ENCODE measurements at regions not wholly inside any gene's neighbourhood (a gene's known extent, or its start where the extent isn't known, plus 50 kb on each side); places are given as distances from the start of the nearest gene placed in this dataset.

DNA sequence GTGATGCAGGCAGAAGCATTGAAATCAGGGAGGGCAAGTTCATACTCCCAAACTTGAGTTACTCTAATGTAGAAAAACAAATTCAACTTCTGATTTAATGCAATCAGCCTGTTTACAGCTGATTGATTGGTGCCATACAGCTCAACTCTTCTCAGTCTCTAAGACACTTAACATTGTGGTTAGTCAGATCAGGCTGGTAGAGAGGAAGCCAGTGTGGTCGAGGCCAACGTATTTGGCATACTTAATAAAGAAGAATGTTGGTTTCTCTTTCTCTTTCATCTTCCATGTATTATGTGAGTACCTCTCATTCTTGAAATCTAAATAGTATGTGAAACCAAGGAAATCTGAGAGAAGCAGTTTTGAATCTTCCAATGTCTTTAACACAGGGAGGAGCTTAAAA, 255.0 kb upstream of the SLITRK1 start:
- DNase-seq (ENCODE audit: low spot score): peak; percentile 79

DNA sequence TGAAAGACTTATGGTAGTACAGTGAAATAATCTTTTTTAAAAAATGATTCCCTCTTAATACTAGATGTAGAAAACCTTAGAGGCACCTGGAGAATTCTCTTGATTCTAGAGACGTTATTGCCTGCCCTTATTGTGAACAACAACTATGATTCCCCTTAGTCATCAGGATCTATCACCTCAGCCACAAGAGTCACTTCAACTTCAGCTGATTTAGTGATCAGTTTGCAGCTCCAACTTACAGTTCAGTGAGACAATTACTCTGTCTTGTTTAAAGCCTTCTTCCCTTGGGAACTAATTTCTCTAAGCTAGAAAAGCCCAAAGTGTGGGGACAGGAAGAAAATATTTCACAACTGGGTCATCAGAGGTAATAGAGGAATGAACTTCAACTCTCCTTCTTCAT, 254.3 kb upstream of the SLITRK1 start:
- DNase-seq (ENCODE audit: low spot score): peak; percentile 58

- DNase-seq (ENCODE audit: low spot score): no peak
Observed at GRCh38 chr13:84132491-84132890, 250.2 kb upstream of the SLITRK1 start.

GRCh38 chr13:84131249-84131648, 249.0 kb upstream of the SLITRK1 start:
- no peak for DNase-seq (ENCODE audit: low spot score)

DNA sequence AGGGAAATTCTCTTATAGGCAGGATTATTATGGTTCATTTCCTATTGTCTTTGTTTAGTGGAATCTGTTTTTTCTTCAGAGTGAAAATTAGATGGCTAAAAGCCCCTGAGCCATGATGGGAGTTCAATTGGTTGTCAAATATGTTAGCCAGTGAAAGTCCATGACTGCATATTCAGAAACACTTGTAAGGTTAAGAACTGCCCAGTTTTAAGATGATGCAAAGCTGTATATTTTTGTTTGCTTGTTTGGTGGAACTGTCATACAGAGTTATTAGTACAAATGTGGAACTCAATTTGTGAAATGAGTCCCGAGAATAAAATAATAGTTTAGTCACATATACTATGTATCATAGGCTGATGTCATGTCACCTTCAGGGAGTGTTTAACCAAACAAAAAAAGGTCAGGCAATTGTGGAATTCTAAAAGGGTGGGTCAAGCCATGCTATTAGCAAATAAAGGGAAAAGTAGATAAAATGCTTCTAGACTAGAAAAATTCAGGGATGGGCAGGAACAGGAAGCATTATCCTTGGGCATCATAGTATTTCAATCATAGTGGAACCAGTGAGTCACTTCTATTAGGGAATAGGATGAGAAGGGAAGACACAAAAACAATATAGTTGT, 248.3 kb upstream of the SLITRK1 start:
- DNase-seq (ENCODE audit: low spot score): no peak

- DNase-seq (ENCODE audit: low spot score): no peak
Observed at GRCh38 chr13:84129966-84130365, 247.7 kb upstream of the SLITRK1 start.

GRCh38 chr13:84127597-84128128, 245.4 kb upstream of the SLITRK1 start:
- DNase-seq (ENCODE audit: low spot score): no peak

- DNase-seq (ENCODE audit: low spot score): peak; percentile 55
Observed at GRCh38 chr13:84126671-84127171, 244.4 kb upstream of the SLITRK1 start.

- no peak for DNase-seq (ENCODE audit: low spot score)
Observed at GRCh38 chr13:84121456-84121855, 239.2 kb upstream of the SLITRK1 start.

GRCh38 chr13:84118839-84119409, 236.7 kb upstream of the SLITRK1 start:
- no peak for DNase-seq (ENCODE audit: low spot score)

DNA sequence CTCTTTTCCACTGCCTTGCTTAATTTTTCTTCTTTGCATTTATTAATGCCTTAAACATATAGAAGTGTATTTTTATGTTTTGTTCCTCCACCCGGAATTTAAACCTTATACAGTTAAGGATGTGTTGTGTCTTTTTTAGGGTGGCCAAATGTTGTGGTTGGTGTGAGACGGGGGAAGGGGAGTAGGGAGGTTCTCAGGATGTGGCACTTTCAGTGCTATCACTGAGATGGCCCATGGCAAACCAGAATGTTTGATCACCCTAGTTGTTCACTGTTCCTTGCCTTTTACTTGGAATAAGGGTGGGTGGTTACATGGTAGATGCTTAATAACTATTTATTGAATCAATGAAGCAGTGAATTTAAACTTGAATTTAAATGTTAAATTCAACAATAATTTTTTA, 216.0 kb upstream of the SLITRK1 start:
- no peak for DNase-seq (ENCODE audit: low spot score)

DNA sequence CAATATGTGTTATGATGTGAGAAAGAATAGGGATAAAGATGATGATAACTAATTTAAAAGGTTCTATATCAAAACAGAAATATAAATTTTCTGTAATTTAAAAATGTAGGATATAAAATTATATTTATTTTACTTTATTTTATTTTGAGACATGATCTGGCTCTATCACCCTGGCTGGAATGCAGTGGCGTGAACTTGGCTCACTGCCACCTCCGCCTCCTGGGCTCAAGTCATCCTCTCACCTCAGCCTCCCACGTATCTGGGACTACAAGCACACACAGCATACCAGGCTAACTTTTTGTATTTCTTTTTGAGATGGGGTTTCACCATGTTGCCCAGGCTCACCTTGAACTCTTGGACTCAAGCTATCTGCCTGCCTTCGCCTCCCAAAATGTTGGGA, 214.9 kb upstream of the SLITRK1 start:
- DNase-seq (ENCODE audit: low spot score): no peak

- DNase-seq (ENCODE audit: low spot score): no peak
Observed at GRCh38 chr13:84096216-84096615, 213.9 kb upstream of the SLITRK1 start.

DNA sequence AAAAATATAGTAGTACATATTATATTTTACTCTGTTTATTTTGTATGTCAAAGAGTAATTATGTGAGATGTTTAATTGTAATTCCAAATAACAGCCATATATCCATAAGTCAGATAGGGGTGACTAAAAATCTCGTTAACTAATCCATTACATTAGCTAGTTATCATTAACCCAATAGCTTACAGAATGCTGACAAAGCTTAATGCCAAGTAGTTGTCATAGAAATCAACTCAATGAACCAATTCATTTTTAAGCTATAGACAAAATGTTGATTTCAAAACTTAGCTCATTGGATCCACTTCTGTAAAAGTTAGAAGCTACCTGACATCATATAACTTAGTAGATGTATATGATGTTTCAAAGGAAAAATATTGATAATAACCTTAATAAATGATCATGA, 206.7 kb upstream of the SLITRK1 start:
- no peak for DNase-seq (ENCODE audit: low spot score)

DNA sequence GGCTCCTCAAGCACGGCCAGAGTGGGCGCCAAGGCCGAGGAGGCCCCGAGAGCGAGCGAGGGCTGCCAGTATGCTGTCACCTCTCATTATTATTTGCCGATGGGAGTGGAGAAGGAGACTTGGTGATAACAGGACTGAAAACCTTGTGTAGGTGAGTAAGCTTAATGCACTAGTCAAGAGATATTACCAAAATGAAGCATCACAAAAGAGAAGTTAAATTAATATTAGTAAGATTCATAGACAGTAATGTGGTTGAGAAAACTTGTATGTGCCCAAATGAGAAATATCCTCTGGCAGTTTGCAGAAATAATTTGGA, 204.5 kb upstream of the SLITRK1 start:
- no peak for DNase-seq (ENCODE audit: low spot score)

GRCh38 chr13:84086098-84086846, 204.0 kb upstream of the SLITRK1 start:
- DNase-seq (ENCODE audit: low spot score): peak; percentile 7

DNA sequence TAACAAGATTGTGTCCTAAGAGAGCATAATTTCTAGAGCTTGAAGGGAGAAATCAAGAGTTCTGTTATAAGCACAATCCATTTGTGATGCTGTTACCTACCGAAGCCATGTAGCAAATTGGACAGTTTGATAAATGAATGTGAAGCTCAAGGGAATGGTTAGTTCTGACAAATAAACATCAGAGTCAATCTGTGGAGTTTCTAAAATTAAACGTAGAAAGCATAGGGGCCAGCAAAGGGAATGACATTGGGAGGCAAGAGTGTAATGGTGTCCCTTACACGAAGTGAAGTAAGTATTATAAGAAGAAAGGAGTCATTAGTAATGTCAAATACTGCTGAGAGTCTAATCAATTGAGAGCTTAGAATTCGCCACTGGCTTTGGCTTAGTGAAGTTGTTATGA, 200.2 kb upstream of the SLITRK1 start:
- DNase-seq (ENCODE audit: low spot score): no peak

DNA sequence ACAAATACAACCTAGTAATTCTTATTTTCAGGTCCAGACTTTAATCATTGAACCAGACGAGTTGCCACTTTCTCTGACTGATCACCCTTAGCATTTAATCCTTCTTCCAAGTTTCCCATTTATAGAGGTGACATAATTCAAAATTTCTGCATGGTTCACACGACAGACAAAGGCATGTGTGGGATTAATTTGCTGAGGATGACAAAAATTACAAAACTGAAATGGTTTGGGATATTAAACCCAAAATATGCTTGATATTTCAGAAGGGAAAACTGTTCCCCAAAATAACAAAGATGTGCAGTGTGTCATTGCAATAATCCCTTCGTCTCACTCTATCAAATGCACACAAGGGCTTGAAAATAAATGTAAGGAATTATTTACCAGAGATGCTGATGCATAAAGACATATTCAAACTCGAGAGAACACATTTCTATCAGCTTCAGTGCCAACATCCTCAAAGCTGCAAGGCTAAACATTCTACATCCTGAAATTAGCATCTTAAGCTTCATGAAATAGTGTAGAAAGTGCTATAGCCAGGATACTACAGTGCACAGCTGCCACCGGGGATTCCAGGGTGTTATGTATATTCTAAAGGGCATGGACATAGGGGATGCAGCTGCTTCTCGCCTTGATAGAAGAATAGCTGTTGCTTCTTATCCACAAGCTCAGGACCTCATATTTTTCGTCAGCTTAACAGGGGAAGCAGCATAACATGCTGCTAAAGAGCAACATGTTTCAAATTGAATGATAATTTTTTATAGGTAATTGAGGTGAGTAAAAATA, 198.7 kb upstream of the SLITRK1 start:
- no peak for DNase-seq (ENCODE audit: low spot score)

- no peak for DNase-seq (ENCODE audit: low spot score)
Observed at GRCh38 chr13:84077271-84077670, 195.0 kb upstream of the SLITRK1 start.

DNA sequence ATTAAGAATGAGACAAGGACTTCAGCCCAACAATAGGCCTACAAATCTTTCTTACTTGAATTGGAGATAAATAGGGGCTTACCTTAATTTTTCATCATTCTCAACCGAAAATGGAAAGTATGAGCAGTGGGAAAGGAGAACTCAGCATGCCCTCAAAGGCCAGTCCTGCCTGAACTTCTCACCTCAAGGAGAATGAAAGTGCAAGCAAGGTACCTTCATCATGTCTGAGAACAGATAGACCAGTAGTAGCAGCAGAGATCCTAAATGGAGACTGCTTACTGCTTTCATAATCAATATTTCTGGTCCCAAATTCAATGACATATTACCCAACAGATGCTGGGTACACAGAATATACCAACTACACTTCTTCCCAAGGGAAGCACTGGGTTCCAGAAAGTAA, 194.0 kb upstream of the SLITRK1 start:
- DNase-seq (ENCODE audit: low spot score): no peak

- no peak for DNase-seq (ENCODE audit: low spot score)
Observed at GRCh38 chr13:84050536-84050935, 168.3 kb upstream of the SLITRK1 start.

- no peak for DNase-seq (ENCODE audit: low spot score)
Observed at GRCh38 chr13:84049443-84050219, 167.4 kb upstream of the SLITRK1 start.

All from CD4-positive, alpha-beta T cell treated with Interleukin-2 at 100 ng/mL for 4 hours (primary cell).